T-cell (primary cell): ENCODE measurements at regions not wholly inside any gene's neighbourhood (a gene's known extent, or its start where the extent isn't known, plus 50 kb on each side); places are given as distances from the start of the nearest gene placed in this dataset.

Source experiments
- ATAC-seq, 4 experiments: fragments of 200-7000 bp in 3 of 4; fragments of 150-1000 bp in 1 of 4; cut with Tn5 transposase; replicated peaks in 1 of 4; 1 replicate in 3 of 4; 2 replicates in 1 of 4; pipeline ENCODE4 v1.10.0; 2021; ENCODE audit warnings: moderate library complexity in 3 of 4, mild to moderate bottlenecking in 2 of 4, moderate number of reproducible peaks in 1 of 4
- CTCF ChIA-PET, 2 donors: fragments of 300-600 bp; sonication (Branson Sonifier 250); formaldehyde crosslinking; loops; one replicate each; lab custom pipeline; 2022; ENCODE audit warnings: antibody characterized with exemption in 2 of 2; lab: Charles Lee
- POLR2A ChIA-PET, 2 donors: fragments of 300-600 bp; sonication (Branson Sonifier 250); formaldehyde crosslinking; loops; one replicate each; lab custom pipeline; 2022; ENCODE audit warnings: antibody characterized with exemption in 2 of 2; lab: Charles Lee
- DNase-seq, 35 experiments: peaks; one replicate each; pipeline versions ENCODE4 v3.0.0 to v3.0.0-alpha.2; 2013 to 2023
- H3K27ac ChIP-seq: one replicate; pipeline ENCODE4 v1.5.1; 2013; ENCODE audit warnings: low read length
- H3K27me3 ChIP-seq, 2 experiments: replicated peaks in 1 of 2; 1 replicate in 1 of 2; 2 replicates in 1 of 2; pipeline versions ENCODE4 v1.6.1 to v1.7.0; 2013; ENCODE audit warnings: low read length in 1 of 2, mixed read lengths in 1 of 2; ENCODE audit not compliant: control insufficient read depth in 2 of 2, insufficient read depth in 2 of 2; ENCODE audit errors: extremely low read depth in 1 of 2
- H3K36me3 ChIP-seq, 2 donors: 1 replicate in 1 of 2; 2 replicates in 1 of 2; pipeline versions ENCODE4 v1.6.1 to v1.7.0; 2013; ENCODE audit warnings: low read length in 1 of 2; ENCODE audit not compliant: control insufficient read depth in 2 of 2, insufficient read depth in 1 of 2; ENCODE audit errors: extremely low read depth in 1 of 2
- H3K4me1 ChIP-seq, 2 experiments: 1 replicate in 1 of 2; 2 replicates in 1 of 2; pipeline versions ENCODE4 v1.6.1 to v1.7.0; 2013; ENCODE audit warnings: low read length in 2 of 2, mixed read lengths in 1 of 2; ENCODE audit not compliant: insufficient read depth in 2 of 2, control insufficient read depth in 1 of 2; ENCODE audit errors: extremely low read depth in 1 of 2
- H3K4me3 ChIP-seq, 2 donors: 1 replicate in 1 of 2; 2 replicates in 1 of 2; pipeline versions ENCODE4 v1.5.1 to v1.7.0; 2013; ENCODE audit warnings: mild to moderate bottlenecking in 2 of 2, low read length in 1 of 2, moderate library complexity in 1 of 2; ENCODE audit not compliant: control insufficient read depth in 1 of 2; ENCODE audit errors: extremely low read depth in 1 of 2
- H3K9me3 ChIP-seq: 2 replicates; pipeline ENCODE4 v1.7.0; 2013
- H3K27ac Mint-ChIP-seq, 2 donors: one replicate each; pipeline ENCODE4 v1.8.0; 2020 to 2021; ENCODE audit warnings: mild to moderate bottlenecking in 2 of 2, mixed read lengths in 2 of 2
- H3K27me3 Mint-ChIP-seq, 2 donors: one replicate each; pipeline ENCODE4 v1.8.0; 2021 to 2022; ENCODE audit warnings: mixed read lengths in 2 of 2
- H3K36me3 Mint-ChIP-seq: one replicate; pipeline ENCODE4 v1.8.0; 2021; ENCODE audit warnings: mixed read lengths
- H3K4me1 Mint-ChIP-seq, 3 donors: one replicate each; pipeline ENCODE4 v1.8.0; 2020 to 2022; ENCODE audit warnings: mixed read lengths in 3 of 3, mild to moderate bottlenecking in 1 of 3
- H3K4me3 Mint-ChIP-seq, 3 donors: one replicate each; pipeline ENCODE4 v1.8.0; 2020 to 2022; ENCODE audit warnings: mild to moderate bottlenecking in 3 of 3, mixed read lengths in 3 of 3, moderate library complexity in 3 of 3
- H3K9me3 Mint-ChIP-seq, 3 donors: one replicate each; pipeline ENCODE4 v1.8.0; 2020 to 2022; ENCODE audit warnings: mixed read lengths in 3 of 3
- WGBS: methylation state at CpG from one replicate; pipeline ENCODE4 v1.1.5; 2013; ENCODE audit warnings: missing lambda C conversion rate; ENCODE audit not compliant: insufficient coverage; 5-methylcytosine and 5-hydroxymethylcytosine counted together

DNA sequence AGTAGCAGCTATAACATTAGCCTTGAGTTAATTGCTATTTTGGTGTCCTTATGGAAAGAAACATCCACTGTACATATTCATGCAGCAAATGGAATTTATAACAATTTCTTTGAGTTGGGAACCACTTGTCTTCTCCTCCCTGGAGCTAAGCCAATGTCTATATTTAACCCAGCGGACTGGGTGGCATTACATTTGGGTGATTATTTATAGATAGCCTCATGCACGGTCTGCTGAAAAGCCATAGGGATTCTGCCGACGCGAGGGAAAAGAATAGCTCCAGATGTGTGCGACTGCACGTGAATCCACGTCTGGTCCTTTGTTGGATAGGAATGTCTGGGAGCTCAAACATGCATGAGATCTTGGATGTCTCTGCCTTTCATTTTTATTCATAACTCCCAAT lies 157.5 kb upstream of the BRINP1 start:
- Histone ChIP-seq H3K36me3 (no peaks in the 10 kb centered on the region), H3K4me1 (no peaks in the 10 kb centered on the region), H3K4me3 (no peak overlapping the region), H3K27ac (no peak overlapping the region), H3K27me3 (peaks cover 0 to 2% of the 10 kb centered on the region in 2 experiments), H3K9me3 (no peaks in the 10 kb centered on the region)
- DNase-seq (no peak), ATAC-seq (no peak)
- ChIA-PET POLR2A (no interaction called here), CTCF (no interaction called here)
- no peaks in the 10 kb centered on the region for H3K4me1 Mint-ChIP-seq
- H3K27ac Mint-ChIP-seq = no peak overlapping the region
- H3K27me3 Mint-ChIP-seq = no peaks in the 10 kb centered on the region
- no CpG with 5 or more reads among the region's 8 CpGs for WGBS
- H3K36me3 Mint-ChIP-seq = no peaks in the 10 kb centered on the region
- H3K4me3 Mint-ChIP-seq = no peak overlapping the region
- H3K9me3 Mint-ChIP-seq = peaks cover 0 to 9% (median 4%) of the 10 kb centered on the region in 3 donors

DNA sequence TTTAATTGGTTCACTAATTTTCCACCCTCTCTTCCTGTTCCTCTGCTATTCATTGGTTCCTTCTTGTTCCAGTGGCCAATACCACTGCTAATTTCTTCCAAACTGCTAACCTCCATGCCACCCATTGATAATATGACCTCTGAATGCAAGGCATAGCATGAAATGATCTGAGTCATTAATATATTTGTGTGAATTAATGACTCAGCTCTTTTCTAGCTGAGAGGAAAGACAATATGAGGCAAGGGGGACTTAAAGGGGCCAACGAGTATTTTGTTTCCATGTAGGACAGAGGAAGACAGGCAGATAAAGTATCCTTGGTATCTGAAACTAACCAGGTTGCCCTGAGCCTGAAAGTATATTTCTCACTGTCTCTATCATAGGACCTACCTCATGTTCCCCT lies 154.3 kb upstream of the BRINP1 start:
- H3K27me3 Mint-ChIP-seq = no peaks in the 10 kb centered on the region
- Histone ChIP-seq H3K27ac (no peak overlapping the region), H3K36me3 (no peaks in the 10 kb centered on the region), H3K4me3 (no peak overlapping the region), H3K9me3 (no peaks in the 10 kb centered on the region), H3K27me3 (no peaks in the 10 kb centered on the region), H3K4me1 (no peaks in the 10 kb centered on the region)
- peaks cover 0 to 9% (median 4%) of the 10 kb centered on the region in 3 donors for H3K9me3 Mint-ChIP-seq
- CTCF ChIA-PET = no interaction called here
- no peak for ATAC-seq
- no peaks in the 10 kb centered on the region for H3K36me3 Mint-ChIP-seq
- no CpG with 5 or more reads among the region's 1 CpG for WGBS
- H3K4me3 Mint-ChIP-seq = no peak overlapping the region
- POLR2A ChIA-PET = no interaction called here
- no peak overlapping the region for H3K27ac Mint-ChIP-seq
- DNase-seq = no peak
- no peaks in the 10 kb centered on the region for H3K4me1 Mint-ChIP-seq

DNA sequence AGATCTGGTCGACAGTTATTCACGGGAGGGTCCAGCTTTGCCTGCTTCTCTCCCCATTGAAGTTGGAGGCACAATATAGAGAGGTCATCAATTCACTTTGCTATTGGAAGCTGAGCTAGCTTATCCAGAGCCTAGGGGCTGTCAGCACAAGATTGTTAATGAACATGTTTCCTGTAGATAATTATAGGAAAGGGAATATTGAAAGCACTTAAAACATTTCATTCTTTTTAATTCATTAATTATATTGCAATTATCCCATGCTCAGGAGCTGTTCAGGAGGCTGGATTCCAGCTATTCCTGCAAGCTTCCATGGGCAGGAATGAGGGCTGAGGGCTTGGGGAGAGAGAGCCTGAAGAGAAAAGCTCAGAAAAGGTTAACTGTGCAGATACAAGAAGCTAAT lies 153.1 kb upstream of the BRINP1 start:
- ChIA-PET POLR2A (no interaction called here), CTCF (no interaction called here)
- Histone ChIP-seq H3K27me3 (no peaks in the 10 kb centered on the region), H3K36me3 (no peaks in the 10 kb centered on the region), H3K4me3 (no peak overlapping the region), H3K27ac (no peak overlapping the region), H3K4me1 (no peaks in the 10 kb centered on the region), H3K9me3 (no peaks in the 10 kb centered on the region)
- WGBS = 100% methylated on average over 1 of the region's 2 CpGs
- Mint-ChIP-seq H3K4me1 (no peaks in the 10 kb centered on the region), H3K36me3 (no peaks in the 10 kb centered on the region), H3K4me3 (no peak overlapping the region), H3K27ac (no peak overlapping the region), H3K9me3 (peaks cover 0 to 7% (median 4%) of the 10 kb centered on the region in 3 donors), H3K27me3 (no peaks in the 10 kb centered on the region)
- DNase-seq (no peak), ATAC-seq (no peak)

GRCh38 chr9:119509291-119509905 lies 140.2 kb upstream of the BRINP1 start:
- WGBS = 0% methylated on average over 1 of the region's 2 CpGs
- Histone ChIP-seq H3K27ac (no peak overlapping the region), H3K36me3 (no peaks in the 10 kb centered on the region), H3K4me1 (no peaks in the 10 kb centered on the region), H3K9me3 (no peaks in the 10 kb centered on the region), H3K4me3 (no peak overlapping the region), H3K27me3 (no peaks in the 10 kb centered on the region)
- H3K27me3 Mint-ChIP-seq = no peaks in the 10 kb centered on the region
- peaks cover 8 to 12% (median 10%) of the 10 kb centered on the region in 3 donors for H3K9me3 Mint-ChIP-seq
- ChIA-PET POLR2A (no interaction called here), CTCF (no interaction called here)
- DNase-seq (no peak), ATAC-seq (no peak)
- H3K4me3 Mint-ChIP-seq = no peak overlapping the region
- no peaks in the 10 kb centered on the region for H3K36me3 Mint-ChIP-seq
- no peaks in the 10 kb centered on the region for H3K4me1 Mint-ChIP-seq
- no peak overlapping the region for H3K27ac Mint-ChIP-seq

- WGBS = no CpG with 5 or more reads among the region's 3 CpGs
- H3K27ac Mint-ChIP-seq = no peak overlapping the region
- H3K4me3 Mint-ChIP-seq = no peak overlapping the region
- Histone ChIP-seq H3K4me1 (no peaks in the 10 kb centered on the region), H3K36me3 (no peaks in the 10 kb centered on the region), H3K4me3 (no peak overlapping the region), H3K27ac (no peak overlapping the region), H3K9me3 (no peaks in the 10 kb centered on the region), H3K27me3 (no peaks in the 10 kb centered on the region)
- CTCF ChIA-PET = no interaction called here
- no peaks in the 10 kb centered on the region for H3K36me3 Mint-ChIP-seq
- peaks cover 4 to 18% (median 7%) of the 10 kb centered on the region in 3 donors for H3K9me3 Mint-ChIP-seq
- peaks cover 0 to 3% of the 10 kb centered on the region in 2 donors for H3K27me3 Mint-ChIP-seq
- DNase-seq (no peak), ATAC-seq (no peak)
- POLR2A ChIA-PET = no interaction called here
- no peaks in the 10 kb centered on the region for H3K4me1 Mint-ChIP-seq
These were observed 132.1 kb upstream of the BRINP1 start for GRCh38 chr9:119501374-119501773.

DNA sequence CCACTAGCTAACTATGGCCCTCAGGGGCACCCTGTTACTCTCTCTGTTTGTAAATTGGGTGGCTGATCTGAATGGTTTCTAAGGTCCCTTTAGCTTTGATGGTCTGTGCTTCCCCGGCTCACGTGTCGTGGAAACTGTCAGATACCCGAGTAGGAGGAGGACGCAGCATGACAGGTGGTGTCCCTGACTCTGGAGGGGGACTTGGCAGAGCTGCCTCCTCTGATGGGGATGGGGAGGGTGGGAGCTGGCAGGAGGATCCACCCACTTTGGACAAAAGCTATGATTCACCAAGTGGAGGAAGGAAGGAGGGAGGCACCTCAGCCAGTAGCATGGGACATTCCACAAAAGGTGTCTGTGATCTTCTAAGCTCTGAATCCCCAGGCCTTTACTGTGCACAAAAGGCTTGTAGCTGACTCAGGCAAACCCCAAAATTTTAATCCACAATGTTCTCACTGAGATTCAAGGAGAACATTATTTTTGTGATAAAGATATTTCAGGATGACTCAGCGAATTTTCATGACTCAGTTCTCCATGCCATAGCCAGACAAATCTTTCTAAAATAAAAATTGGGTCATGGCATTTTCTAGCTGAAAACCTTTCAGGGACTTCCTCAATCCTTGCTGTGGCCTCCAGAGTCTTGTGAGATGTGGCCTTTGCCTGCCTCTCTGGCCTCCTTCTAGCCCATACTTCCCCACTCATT lies 131.0 kb upstream of the BRINP1 start:
- no peak overlapping the region for H3K27ac Mint-ChIP-seq

More for the DNA sequence above, 131.0 kb upstream of the BRINP1 start:
- no peak overlapping the region for H3K4me3 Mint-ChIP-seq
- Histone ChIP-seq H3K27ac (no peak overlapping the region), H3K36me3 (no peaks in the 10 kb centered on the region), H3K9me3 (no peaks in the 10 kb centered on the region), H3K4me1 (no peaks in the 10 kb centered on the region), H3K4me3 (no peak overlapping the region), H3K27me3 (no peaks in the 10 kb centered on the region)
- no peak for ATAC-seq
- no peaks in the 10 kb centered on the region for H3K4me1 Mint-ChIP-seq
- H3K36me3 Mint-ChIP-seq = no peaks in the 10 kb centered on the region
- ChIA-PET POLR2A (no interaction called here), CTCF (no interaction called here)
- peaks cover 0 to 3% of the 10 kb centered on the region in 2 donors for H3K27me3 Mint-ChIP-seq
- DNase-seq = no peak
- peaks cover 4 to 23% (median 7%) of the 10 kb centered on the region in 3 donors for H3K9me3 Mint-ChIP-seq
- 89% methylated on average over 5 of the region's 6 CpGs for WGBS
